ENCODE measurements at regions not wholly inside any gene's neighbourhood (a gene's known extent, or its start where the extent isn't known, plus 50 kb on each side); places are given as distances from the start of the nearest gene placed in this dataset.

DNA sequence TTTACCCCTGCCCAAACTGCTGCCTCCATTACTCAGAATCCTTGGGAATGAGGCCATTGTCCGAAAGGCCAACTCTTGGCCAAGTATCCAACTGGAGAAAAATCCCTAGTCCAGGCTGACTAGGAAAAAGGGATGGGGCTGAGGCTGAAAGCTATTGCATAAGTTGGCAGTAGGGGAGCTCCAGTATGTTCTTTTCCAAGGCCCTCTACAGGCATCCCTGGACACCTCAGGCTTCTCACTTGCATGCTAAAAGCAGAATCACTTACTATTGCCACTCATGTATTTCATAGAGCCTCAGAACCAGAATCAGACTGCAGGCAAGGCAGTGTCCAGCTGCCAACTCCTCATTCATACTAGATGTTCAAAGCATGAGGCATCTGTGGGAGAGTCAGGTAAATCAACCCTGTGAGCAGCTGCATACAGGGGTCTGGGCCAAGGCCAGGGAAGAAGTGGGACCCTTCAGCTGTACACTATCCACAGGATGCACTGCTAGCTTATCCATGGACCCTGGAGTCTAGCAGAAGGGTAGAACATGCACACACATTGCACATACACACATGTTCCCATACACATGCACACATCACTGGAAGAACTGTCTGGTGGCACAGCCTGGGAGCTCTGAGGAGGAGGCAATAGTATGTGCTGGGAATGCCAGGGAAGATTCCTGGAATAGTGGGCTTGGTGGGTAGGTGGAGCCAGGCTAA is 195.3 kb downstream of the C1orf94 start:
- Histone ChIP-seq H3K27ac (replicated peaks) (no peak overlapping the region), H3K27me3 (ENCODE audit: low read depth) (peaks cover 77% of the 10 kb centered on the region), H3K36me3 (no peaks in the 10 kb centered on the region), H3K4me3 (no peak overlapping the region), H3K4me1 (no peaks in the 10 kb centered on the region), H3K9me3 (replicated peaks) (no peaks in the 10 kb centered on the region)
- no peak for DNase-seq
- intact Hi-C loops (cut with micrococcal nuclease) = no loop called here
- TF ChIP-seq, protein P1, sequence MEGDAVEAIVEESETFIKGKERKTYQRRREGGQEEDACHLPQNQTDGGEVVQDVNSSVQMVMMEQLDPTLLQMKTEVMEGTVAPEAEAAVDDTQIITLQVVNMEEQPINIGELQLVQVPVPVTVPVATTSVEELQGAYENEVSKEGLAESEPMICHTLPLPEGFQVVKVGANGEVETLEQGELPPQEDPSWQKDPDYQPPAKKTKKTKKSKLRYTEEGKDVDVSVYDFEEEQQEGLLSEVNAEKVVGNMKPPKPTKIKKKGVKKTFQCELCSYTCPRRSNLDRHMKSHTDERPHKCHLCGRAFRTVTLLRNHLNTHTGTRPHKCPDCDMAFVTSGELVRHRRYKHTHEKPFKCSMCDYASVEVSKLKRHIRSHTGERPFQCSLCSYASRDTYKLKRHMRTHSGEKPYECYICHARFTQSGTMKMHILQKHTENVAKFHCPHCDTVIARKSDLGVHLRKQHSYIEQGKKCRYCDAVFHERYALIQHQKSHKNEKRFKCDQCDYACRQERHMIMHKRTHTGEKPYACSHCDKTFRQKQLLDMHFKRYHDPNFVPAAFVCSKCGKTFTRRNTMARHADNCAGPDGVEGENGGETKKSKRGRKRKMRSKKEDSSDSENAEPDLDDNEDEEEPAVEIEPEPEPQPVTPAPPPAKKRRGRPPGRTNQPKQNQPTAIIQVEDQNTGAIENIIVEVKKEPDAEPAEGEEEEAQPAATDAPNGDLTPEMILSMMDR (IDR thresholded peaks at IDR 0.05; ENCODE audit: borderline replicate concordance) = no peak

DNA sequence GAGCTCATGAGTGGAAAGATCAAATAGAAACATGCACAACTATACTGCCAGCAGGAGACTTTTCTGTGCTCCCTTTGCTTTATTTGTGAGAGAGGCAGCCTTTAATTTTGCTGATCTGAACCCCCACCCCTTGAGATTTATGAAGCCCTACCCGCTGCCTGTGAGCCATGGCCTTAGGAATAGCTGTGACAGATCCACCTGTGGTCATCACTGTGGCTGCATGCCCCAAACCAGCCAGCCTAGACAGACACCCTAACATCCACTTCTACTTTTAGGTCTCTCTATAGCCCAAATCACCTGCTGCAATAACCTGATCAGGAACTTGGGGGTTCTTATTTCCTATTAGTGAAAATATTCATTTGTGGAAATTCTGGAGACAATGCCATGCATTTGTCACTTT is 196.2 kb downstream of the C1orf94 start:
- Histone ChIP-seq H3K36me3 (no peaks in the 10 kb centered on the region), H3K27me3 (ENCODE audit: low read depth) (peaks cover 85% of the 10 kb centered on the region), H3K27ac (replicated peaks) (no peak overlapping the region), H3K4me1 (no peaks in the 10 kb centered on the region), H3K4me3 (no peak overlapping the region), H3K9me3 (replicated peaks) (no peaks in the 10 kb centered on the region)
- DNase-seq = no peak
- intact Hi-C loops (cut with micrococcal nuclease) = no loop called here
- TF ChIP-seq, protein P1 (IDR thresholded peaks at IDR 0.05; ENCODE audit: borderline replicate concordance) = no peak

DNA sequence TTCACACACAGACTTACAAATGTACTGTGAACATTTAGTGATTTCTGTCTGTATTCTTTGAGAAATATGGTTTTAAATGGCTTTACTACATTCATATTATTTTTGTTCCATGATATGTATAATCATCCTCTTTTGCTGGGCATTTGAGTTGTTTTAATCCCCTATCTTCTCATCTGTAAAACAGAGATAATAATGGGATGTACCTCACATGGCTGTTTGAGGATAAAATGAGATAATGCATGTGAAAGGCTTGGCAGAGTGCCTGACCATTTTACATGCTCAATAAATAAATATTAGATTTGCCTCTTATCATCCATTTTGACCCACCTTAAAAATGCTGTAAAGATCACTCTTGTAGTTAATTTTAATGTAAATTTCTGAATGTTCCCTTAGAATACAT is 197.2 kb downstream of the C1orf94 start:
- H3K27ac ChIP-seq (replicated peaks) = no peak overlapping the region
- H3K4me3 ChIP-seq = no peak overlapping the region
- H3K9me3 ChIP-seq (replicated peaks) = no peaks in the 10 kb centered on the region
- H3K36me3 ChIP-seq = no peaks in the 10 kb centered on the region
- H3K27me3 ChIP-seq (ENCODE audit: low read depth) = peaks cover 95% of the 10 kb centered on the region
- DNase-seq = no peak
- H3K4me1 ChIP-seq = no peaks in the 10 kb centered on the region
- intact Hi-C loops (cut with micrococcal nuclease) = no loop called here
- TF ChIP-seq, protein P1 (IDR thresholded peaks at IDR 0.05; ENCODE audit: borderline replicate concordance) = no peak

DNA sequence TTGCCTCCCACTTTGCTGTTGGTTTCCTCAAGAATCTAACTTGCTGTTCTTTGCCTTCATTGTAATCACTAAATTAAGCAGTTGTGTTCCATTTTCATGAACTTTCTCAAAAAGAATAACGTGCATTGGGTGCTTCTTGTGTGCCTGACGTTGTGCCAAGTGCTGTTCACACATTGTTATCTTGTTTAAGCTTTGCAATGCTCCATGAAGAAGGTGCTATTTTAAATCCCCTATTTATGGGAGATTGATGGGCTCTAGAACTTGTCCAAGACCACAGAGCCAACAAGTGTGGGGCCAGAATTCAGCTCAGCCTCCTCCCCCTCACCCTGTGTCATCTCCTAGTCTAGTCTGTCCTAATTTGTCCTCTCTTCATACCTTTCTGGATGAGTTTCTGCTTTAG is 199.8 kb downstream of the C1orf94 start:
- no peak for DNase-seq
- Histone ChIP-seq H3K27me3 (ENCODE audit: low read depth) (peaks cover 99% of the 10 kb centered on the region), H3K4me1 (no peaks in the 10 kb centered on the region), H3K27ac (replicated peaks) (no peak overlapping the region), H3K36me3 (no peaks in the 10 kb centered on the region), H3K9me3 (replicated peaks) (no peaks in the 10 kb centered on the region), H3K4me3 (no peak overlapping the region)
- intact Hi-C loops (cut with micrococcal nuclease) = no loop called here
- TF ChIP-seq, protein P1 (IDR thresholded peaks at IDR 0.05; ENCODE audit: borderline replicate concordance) = no peak

DNA sequence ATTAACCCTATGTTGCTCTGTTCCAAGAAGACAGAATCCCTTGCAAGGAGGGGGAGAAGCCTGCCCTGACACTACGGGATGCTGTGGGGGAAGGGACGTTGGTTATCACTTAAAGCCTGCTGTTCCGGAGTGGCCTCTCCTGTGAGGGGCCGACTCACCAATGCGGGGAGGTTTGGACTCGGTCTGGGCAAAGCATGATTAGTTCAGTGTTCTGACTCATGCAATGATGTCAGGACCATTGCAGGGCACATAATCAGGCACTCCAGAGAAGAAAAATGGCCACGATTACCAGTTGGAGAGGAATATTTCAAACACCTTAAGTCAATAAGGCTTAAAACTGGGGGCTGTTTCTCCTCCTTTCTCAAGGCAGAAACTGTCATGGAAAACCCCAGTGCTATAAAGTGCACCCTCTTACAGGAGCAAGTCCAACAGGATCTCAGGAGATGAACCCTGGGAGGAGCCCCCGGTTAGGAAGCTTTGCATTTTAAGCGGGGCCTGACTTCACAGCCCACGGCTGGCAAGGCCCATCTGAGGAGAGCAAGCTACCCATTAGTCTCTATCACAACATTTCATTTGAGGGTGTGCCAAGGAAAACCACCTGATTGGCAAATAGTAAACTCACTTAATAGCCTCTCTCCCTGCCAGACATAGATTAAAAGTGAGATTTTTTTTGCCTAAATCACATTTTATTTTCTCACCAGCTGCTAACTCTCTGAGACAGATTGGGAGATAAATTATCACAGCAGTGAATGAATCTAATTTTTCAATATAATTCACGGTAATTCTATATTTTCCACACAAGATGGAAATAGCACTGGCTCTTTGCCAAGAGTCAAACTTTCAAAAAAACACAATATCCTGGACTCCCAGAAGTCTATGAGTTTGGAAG is 202.5 kb downstream of the C1orf94 start:
- Histone ChIP-seq H3K36me3 (no peaks in the 10 kb centered on the region), H3K4me1 (no peaks in the 10 kb centered on the region), H3K4me3 (no peak overlapping the region), H3K27me3 (ENCODE audit: low read depth) (peaks cover 98% of the 10 kb centered on the region), H3K27ac (replicated peaks) (no peak overlapping the region), H3K9me3 (replicated peaks) (no peaks in the 10 kb centered on the region)
- TF ChIP-seq, protein P1 (IDR thresholded peaks at IDR 0.05; ENCODE audit: borderline replicate concordance) = no peak
- intact Hi-C loops (cut with micrococcal nuclease) = no loop called here
- no peak for DNase-seq

Measured in left ventricle myocardium inferior (tissue), 1 donor.